ENCODE measurements at regions not wholly inside any gene's neighbourhood (a gene's known extent, or its start where the extent isn't known, plus 50 kb on each side); places are given as distances from the start of the nearest gene placed in this dataset.

DNA sequence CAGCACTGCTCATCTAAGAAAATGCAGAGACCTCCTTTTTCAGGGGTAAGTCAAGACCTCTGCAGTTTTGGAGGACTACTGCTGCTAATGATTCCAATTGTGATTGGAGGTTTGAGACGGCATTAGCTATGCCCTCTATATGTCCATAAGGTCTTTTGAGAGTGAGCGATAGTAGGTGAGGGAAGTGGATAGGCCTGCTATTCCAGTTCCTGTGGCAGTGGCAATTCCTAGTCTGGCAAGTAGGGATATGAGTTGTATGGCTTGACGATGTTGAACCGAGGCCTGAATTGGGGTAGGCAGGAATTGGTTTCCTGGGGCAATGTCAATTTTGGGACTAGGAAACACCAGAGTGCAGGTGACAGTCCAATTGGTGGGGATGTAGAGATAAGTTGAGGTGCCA, 913.1 kb upstream of the SLITRK5 start:
- no peak for DNase-seq

DNA sequence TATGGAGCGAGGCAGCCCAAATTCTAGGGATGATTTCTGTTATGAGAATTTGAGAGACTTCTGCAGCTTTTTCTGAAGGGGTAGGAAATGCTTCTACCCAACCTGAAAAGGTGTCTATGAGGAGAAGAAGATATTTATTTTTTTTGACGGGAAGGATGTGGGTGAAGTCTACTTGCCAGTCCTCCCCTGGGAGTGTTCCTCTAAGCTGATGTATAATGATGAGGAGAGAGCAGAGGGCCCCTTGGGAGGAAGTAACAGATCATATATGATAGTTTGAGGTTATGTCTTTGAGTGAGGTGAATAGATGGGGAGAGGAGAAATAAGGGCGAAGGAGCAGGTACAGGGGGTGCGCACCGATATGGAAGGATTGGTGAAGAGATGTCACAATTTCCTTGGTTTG, 910.6 kb upstream of the SLITRK5 start:
- no peak for DNase-seq

DNA sequence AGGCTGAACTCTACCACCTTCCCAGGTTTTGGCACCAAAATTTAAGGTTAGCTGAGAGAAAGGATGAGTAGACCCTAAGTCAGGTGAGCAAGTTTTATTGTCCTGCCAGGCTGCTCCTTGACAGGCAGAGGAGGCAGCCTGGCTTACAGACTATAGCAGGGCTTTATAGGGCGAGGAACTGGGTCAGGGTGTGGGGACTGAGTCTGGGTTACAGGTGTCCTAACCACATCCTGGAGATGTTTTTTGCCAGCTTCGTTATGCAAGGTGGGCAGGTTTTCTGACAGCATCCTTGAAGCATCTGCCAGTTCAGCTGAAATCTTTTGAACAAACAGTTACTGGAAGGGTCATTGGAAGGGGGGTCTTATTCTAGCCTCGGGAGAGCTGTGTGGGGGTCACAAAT, 905.7 kb upstream of the SLITRK5 start:
- DNase-seq: no peak

DNA sequence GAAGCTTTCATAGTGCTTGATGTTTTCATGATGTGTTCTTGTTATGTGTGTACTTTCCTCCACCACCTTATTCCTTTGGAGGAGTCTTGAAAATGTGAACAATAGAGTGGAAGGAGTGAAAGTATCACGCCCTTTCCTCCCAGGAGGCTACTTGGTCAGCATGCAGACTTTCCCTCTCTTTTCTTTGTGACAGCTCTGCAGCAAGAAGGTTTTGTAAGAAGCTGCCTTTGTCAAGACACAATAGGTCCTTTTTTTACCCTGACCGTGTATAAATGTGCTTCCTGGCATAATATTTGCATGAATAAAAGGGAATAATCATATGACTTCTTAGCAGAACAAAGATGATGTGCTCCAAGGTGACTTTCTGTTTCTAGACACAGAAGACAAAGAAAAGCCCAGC, 882.6 kb upstream of the SLITRK5 start:
- DNase-seq: no peak

DNA sequence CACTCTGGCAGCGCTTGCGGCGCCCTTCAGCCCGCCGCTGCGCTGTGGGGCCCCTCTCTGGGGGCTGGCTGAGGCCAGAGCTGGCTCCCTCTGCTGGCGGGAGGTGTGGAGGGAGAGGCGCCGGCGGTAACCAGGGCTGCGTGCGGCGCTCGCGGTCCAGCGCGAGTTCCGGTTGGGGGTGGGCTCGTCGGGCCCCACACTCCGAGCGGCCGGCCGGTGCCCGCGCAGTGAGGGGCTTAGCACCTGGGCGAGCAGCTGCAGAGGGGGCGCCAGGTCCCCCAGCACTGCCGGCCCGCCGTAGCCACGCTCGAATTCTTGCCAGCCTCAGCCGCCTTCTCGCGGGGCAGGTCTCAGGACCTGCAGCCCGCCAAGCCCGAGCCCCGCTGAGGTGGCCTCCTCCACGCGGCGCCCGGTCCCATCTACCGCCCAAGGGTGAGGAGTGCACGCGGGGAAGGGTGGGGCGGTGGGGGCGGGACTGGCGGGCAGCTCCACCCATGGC, 879.0 kb upstream of the SLITRK5 start:
- DNase-seq: no peak

DNA sequence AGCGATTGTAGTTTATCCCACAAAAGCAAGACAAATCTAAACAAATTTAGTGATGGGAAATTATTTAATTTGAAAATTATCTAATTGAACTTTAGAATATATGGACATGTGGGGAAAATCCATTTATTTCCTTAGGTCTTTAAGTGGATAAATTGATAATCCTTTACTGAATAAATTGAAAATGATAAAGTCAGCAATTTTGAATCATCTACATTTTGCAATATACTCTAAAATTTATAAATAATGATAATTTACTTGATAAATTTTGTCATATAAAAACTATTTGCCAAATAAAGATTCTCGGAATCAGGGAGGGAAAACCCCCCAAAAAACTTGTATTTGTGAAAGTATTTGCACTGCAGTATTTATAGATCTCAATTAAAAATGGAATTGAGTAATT, 875.3 kb upstream of the SLITRK5 start:
- DNase-seq: no peak

DNA sequence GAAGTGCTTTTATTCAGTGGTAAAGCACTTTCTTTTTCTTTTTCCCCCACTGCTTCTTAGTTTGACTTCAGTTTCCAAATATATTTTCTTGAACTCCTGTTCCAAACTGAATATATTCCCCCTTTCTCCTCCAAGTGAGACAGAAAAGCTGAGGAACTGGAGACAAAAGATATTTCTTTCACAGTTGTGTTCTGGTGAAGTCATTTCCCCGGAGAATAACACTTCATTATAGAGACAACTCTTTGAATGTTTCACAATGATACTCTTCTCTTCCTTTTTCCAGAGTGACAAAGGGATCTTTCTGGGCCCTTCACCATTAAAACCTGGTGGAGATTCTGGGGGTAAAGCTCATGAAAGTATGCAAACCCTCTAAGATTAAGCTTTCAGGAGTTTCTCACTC, 860.8 kb upstream of the SLITRK5 start:
- no peak for DNase-seq

DNA sequence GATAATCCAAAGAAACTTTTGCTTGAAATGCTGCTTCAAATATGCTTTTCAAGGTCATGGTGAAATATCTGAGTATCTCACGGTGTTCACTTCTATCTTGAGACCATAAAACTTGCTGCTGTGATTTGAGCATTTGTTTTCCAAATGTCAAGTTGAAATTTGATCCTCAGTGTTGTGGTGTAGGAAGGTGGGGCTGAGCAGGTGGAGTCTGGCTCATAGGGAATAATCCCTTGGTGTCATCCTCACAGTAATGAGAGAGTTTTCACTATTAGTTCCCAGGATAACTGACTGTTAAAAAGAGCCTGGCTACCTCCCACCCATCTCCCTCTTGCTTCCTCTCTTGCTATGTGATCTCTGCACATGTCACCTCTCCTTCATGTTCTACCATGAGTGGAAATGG, 858.0 kb upstream of the SLITRK5 start:
- no peak for DNase-seq

DNA sequence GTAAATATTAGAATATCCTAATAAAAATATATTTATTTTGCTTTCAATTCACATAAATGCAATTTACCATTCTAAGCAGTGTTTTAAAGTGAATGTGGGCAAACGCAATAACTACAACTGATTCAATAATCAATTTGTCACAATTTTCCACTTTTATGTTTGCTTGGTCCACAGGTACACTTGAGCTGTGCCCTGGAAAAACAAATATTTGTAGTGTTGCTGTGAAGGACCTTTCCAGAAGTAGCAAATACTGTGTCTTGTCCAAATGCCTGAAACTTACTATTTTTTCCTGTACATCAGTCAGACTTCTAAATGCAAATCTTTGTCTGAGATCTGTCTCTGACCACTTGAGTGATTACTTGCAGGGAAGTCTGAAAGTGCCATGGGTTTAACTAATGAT, 845.8 kb upstream of the SLITRK5 start:
- no peak for DNase-seq

DNA sequence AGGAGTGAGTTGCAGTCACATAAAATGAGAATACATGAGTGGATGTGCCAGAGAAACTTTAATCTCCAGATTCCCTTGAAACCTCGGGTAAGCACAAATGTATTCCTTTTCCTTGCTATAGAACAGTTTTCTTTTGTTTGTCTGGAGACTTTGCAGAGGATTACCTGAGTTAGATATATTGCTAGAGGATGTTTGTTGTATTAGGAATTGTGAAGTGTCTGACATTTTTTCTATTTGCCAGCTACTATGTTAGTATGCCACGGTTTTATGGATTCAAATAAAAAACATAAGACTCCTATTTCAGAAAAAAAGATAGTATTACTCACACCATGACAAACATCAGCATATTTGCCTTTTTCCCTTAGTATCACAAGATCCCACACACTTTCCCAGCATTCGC, 844.9 kb upstream of the SLITRK5 start:
- no peak for DNase-seq

DNA sequence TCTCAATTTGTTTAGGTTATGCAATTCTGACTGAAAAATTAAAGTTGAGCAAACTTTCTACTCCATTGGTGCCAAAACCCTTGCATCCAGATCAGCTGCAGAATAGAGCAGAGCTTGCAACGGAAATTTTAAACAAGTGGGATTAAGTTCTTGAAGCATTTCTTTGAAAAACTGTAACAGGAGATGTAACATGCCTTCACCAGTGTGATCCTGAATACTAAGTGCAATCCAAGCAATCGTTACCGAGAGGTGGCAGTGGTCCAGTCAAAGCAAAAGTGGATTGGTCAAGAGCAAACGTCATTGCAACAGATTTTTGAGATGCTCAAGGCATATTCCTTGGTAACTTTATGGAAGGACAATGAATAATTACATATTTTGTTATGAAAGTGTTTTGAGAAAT, 841.1 kb upstream of the SLITRK5 start:
- DNase-seq: no peak

DNA sequence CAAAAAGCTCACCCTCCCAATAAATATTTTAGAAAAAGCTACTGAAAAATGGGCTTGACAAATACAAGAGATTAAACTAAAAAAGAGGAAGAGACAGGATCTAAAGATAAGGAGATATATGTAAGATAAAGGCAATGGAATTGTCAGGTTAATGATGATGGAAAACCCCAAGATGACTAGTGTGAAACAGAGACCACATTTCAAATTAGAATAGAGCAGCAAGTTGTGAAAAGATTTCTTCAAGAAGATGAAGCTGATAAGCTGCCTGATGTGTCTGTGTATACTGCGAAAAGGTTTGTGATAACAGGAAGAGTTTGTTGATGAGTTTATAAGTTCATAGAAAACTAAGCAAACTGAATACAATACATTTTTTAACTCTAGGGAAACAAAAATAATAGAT, 840.1 kb upstream of the SLITRK5 start:
- no peak for DNase-seq

DNA sequence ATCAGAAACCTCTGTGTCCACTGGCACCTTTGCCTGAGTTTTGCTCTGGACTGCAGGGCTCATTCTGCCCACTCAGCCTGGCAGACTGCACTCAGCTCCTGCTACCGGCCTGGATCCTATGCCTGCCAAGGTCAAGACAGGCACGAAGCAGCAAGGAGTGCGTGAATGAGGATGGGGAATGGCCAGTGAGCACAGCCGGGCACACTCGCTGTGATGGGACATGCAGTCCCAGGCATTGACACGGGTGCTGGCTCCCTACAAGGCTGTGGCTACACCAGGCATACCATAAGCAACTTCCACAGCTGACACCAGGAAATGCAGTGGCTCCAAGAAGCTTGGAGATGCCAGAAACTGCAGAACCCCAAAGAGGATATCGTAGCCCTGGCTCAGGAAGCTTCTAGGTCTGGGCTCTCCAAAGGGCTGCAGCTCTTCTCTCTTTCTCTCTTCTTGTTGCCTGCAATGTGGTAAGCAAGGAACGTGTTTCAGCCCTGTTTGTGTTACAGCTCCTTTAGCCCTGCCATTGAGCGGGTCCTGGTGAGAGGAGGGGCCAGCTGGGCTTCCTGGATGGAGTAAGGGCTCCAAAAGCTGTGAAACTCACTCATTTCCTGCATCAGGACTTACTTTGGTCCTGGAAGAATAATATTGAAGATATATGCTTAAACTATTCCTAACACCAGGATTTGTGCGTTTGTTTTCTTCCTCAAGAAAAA, 832.6 kb upstream of the SLITRK5 start:
- no peak for DNase-seq

DNA sequence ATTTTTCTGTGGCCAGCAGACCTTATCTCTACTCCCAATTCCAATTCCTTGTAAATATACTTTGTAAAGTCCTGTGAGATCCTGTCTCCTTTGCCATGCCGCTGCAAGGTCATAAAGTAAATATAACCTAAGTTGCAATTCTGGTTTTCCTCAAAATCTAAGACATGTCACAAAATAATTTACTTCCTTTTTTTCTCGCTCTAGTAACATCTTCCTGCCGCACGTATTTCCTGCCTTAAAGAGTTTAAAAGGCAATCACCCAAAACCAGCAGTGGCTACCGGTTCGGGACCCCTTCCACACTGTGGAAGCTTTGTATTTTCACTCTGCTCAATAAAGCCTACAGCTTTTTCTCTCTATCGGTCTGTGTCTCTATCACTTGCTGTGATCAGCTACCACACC, 832.0 kb upstream of the SLITRK5 start:
- no peak for DNase-seq

DNA sequence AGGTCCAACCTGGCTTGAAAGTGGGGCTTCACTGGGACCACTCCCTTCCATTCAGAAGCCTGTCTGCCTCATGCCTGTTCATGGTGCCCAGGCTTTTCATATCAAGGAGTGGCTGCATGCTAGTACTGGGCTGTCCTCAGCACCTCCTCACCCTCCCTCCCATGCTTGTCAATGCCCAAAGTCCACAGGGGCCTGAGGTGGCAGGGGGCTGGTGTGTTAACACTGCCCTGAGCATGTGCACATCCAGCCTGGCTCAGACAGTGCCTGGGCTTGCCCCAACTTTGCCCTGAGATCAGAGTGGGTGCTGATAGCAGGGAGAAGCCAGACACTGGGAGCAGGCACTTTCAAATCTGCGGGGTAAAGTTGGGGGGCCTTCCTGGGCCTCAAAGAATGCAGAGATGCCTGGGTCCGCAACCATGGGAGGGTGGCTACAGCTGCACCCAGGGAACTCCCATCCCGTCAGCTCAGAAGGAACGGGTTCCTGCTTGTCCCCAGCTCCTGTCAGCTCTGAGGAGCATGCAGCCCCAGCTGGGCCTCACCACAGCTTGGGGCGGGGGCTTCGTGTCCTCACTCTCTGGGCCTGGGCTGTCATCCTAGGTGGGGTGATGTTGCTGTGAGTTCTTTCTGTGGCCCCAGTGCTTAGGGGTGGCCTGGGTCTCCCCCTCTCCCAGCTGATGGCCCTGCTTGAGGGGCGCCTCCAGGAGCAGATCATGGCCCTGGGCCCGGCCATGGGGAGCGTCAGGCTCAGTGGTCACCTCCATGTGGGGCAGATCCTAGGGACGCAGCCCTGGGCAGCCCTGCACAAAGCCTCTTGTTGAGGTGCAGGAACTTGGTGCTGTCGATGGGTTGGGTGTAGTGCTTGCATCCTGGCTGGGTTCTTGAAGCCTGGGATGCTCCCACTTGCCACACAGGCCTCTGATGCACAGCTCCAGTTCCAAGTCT, 830.6 kb upstream of the SLITRK5 start:
- DNase-seq: no peak

DNA sequence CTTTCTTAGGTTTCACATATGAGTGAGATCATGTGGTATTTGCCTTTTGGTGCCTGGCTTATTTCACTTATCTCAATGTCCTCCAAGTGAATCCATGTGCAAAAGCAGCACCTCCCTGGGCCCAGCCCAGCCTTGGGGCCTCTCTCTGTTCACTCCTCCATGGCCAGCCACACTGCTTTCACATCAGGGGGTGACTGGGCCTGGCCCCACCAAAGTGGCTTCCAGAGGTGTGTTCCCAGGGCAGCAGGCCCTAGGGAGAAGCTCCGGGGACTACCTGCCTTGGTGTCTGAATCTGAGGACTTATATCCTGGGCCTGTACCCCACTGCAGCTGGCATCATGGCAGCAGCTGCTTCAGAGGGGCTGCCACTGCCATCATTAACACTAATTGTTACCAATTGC, 829.9 kb upstream of the SLITRK5 start:
- no peak for DNase-seq

DNA sequence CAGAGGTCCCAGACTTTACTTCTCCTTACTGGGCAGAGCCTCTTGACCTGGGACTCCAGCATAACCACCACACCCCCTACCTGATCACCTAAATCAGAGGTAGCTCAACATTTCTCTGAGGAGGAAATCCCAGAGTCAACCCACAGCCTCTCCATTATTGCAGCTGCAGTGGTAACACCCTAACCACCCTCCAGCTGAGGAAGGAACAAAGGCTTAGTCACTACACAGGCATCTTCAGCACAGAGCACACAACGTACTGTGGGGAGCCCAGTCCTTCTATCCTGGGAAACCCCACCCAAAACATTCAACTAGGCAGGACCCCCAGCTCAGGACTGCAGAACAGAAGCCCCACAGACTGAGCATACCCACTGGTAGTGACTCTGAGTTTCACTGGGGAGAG, 824.7 kb upstream of the SLITRK5 start:
- DNase-seq: no peak

DNA sequence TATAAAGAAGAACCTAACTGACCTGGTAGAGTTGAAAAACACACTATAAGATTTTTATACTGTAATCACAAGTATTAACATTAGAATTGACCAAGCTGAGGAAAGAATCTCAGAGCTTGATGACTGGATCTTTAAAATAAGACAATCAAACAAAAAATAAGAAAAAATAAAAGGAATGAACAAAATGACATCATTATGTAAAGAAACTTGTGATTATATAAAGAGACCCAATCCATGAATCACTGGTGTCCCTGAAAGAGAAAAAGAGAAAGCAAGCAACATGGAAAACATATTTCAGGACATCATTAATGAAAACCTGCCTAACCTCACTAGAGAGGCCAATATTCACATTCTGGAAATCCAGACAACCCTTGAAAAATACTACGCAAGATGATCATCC, 822.5 kb upstream of the SLITRK5 start:
- no peak for DNase-seq

DNA sequence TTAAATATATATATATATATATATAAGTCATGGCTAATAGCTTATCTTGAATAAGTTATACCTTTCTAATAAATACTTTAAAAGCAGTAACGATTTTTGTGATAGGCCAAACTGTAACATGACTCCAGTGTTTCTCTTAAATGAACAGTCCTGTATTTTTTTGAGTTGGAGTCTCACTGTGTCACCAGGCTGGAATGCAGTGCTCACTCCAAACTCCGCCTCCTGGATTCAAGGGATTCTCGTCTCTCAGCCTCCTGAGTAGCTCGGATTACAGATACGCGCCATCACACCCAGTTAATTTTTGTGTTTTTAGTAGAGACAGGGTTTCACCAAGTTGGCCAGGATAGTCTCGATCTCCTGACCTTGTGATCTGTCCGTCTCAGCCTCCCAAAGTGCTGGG, 814.2 kb upstream of the SLITRK5 start:
- DNase-seq: no peak

DNA sequence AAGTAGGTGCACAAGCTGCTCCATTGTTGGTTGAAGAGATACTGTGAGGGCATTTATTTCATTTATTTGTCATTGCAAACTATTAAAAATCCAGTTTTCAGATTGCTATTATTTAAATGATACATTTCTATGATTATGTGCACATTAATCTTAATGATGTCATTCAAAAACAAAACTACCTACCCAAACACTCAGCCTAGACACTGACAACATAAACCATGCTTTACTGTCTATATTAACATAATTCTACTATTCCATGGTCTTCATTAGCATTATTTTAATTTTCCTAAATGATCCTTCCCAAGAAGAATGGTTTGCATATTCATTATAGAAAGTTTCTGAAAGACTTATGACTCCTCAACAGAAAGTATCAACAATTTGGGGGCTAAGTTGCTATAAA, 813.0 kb upstream of the SLITRK5 start:
- no peak for DNase-seq

DNA sequence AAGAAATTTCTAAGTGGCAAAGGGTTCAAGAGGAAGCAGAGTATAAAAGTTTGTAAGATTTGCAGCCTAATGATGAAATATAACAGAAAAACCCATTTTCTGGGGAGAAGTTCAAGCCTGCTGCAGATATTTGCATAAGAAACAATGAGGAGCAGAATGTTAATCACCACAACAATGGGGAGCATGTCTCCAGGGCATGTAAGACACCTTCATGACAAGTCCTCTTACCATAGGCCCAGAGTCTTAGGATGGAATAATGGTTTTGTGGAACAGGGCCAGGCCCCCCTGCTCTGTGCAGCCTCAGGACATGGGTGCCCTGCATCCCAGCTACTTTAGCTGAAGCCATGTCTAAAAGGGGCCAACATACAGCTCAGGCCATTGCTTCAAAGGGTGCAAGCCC, 809.0 kb upstream of the SLITRK5 start:
- no peak for DNase-seq

DNA sequence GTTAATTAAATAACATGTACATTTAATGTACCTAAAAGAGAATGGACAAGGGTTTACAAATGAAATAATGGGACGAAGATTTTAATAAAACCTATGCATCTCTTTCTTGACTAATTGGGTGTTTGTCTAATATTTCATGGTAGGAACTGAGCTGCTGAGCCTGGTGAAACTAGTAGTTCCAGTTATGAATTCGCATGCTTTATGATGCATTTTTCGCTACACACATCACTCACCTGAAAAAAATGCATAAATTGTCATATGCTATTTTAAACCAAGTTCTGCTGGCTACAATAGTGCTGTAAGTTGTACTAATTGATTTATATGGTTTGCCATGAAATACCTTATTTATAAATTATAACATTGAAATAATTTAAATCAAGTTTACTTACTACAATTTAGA, 806.8 kb upstream of the SLITRK5 start:
- DNase-seq: no peak

DNA sequence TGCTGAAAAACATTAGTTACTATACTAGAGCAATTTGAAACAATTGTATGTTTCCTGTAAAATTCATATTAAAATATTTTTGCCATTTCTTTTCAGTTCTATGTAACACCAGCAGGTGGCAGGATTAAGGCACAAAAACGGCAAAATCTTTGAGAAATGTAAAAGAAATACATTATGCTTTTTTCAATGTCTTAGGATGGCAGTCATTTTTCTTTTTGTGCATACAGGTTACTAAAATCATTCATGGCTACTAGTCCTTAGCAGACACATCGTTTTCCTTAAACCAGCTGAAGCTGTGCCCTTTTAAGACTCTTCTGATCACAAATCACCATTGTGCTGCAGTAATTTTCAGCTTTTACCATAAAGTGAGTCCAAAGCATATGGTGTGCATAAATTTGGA, 800.7 kb upstream of the SLITRK5 start:
- DNase-seq: no peak

DNA sequence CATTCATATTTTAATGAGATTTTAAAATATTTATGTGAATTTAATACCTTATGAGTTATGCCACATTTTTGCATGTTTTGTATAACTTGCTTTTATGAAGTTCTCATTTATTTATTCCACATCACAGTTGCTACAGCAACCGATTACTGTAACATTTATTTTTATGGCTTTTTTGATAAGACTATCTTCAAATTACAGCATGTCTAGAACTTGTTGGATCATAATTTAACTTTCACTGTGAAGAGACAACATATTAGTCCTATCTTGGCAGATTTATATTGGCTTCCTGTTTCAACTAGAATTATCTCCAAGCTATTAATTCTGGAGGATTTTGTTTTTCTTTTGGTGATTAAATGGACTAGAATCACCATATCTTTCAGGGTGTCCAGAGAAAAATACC, 793.7 kb upstream of the SLITRK5 start:
- no peak for DNase-seq

All from right forelimb (tissue), 1 donor.